DND-41 (cell line): ENCODE measurements at regions not wholly inside any gene's neighbourhood (a gene's known extent, or its start where the extent isn't known, plus 50 kb on each side); places are given as distances from the start of the nearest gene placed in this dataset.

ENCODE experiments used
- ATAC-seq: fragments of 200-7000 bp; cut with Tn5 transposase; 3 replicates; pipeline ENCODE4 v1.9.1; 2021; ENCODE audit warnings: low read depth; ENCODE audit not compliant: insufficient read depth
- DNase-seq: peaks from one replicate; pipeline ENCODE4 v3.0.0-alpha.2; 2020
- H2AFZ ChIP-seq: 2 replicates; pipeline ENCODE4 v1.6.0; 2012; ENCODE audit warnings: low read depth, low read length
- H3K27ac ChIP-seq: 2 replicates; pipeline ENCODE4 v1.5.1; 2012; ENCODE audit warnings: low read length, inconsistent platforms
- H3K27me3 ChIP-seq: fragments of 200-600 bp; sonication (generic); 2 replicates; pipeline ENCODE4 v1.6.0; 2012; ENCODE audit warnings: low read length, mild to moderate bottlenecking, inconsistent platforms; ENCODE audit not compliant: insufficient read depth, poor library complexity
- H3K36me3 ChIP-seq: 2 replicates; pipeline ENCODE4 v1.5.1; 2012; ENCODE audit warnings: low read length, inconsistent platforms; ENCODE audit not compliant: insufficient read depth
- H3K4me1 ChIP-seq: 2 replicates; pipeline ENCODE4 v1.5.1; 2012; ENCODE audit warnings: mild to moderate bottlenecking, low read length; ENCODE audit not compliant: insufficient read depth
- H3K4me2 ChIP-seq: 2 replicates; pipeline ENCODE4 v1.6.0; 2012; ENCODE audit warnings: mild to moderate bottlenecking, moderate library complexity, low read length, inconsistent platforms; ENCODE audit not compliant: insufficient read depth
- H3K4me3 ChIP-seq, 2 experiments: fragments of 200-600 bp in 1 of 2; shearing (Covaris generic) in 1 of 2; 2 replicates each; pipeline ENCODE4 v1.5.1; 2012 to 2016; ENCODE audit warnings: inconsistent platforms in 2 of 2, low read length in 2 of 2, mild to moderate bottlenecking in 2 of 2, low read depth in 1 of 2, moderate library complexity in 1 of 2
- H3K79me2 ChIP-seq: 2 replicates; pipeline ENCODE4 v1.6.0; 2012; ENCODE audit warnings: low read length, inconsistent platforms; ENCODE audit not compliant: insufficient read depth
- H3K9ac ChIP-seq: 2 replicates; pipeline ENCODE4 v1.6.0; 2012; ENCODE audit warnings: low read depth, mild to moderate bottlenecking, inconsistent platforms, low read length, moderate library complexity
- H3K9me3 ChIP-seq: 2 replicates; pipeline ENCODE4 v1.5.1; 2012; ENCODE audit warnings: low read length, moderate library complexity, mild to moderate bottlenecking, inconsistent platforms; ENCODE audit not compliant: insufficient read depth, severe bottlenecking
- H4K20me1 ChIP-seq: 2 replicates; pipeline ENCODE4 v1.6.0; 2012; ENCODE audit warnings: low read length; ENCODE audit not compliant: insufficient read depth
- EZH2 ChIP-seq: IDR thresholded peaks from 3 replicates; pipeline ENCODE4 v1.6.1; 2012; ENCODE audit warnings: borderline replicate concordance, low read depth, mild to moderate bottlenecking, moderate library complexity, low read length, inconsistent platforms; ENCODE audit not compliant: severe bottlenecking
- TF ChIP-seq, protein P1 (sequence below): IDR thresholded peaks from 2 replicates; pipeline ENCODE4 v1.5.1; 2012; ENCODE audit warnings: borderline replicate concordance, low read length, moderate library complexity, mild to moderate bottlenecking; ENCODE audit not compliant: poor library complexity, severe bottlenecking; ENCODE audit errors: extremely low read depth

DNA sequence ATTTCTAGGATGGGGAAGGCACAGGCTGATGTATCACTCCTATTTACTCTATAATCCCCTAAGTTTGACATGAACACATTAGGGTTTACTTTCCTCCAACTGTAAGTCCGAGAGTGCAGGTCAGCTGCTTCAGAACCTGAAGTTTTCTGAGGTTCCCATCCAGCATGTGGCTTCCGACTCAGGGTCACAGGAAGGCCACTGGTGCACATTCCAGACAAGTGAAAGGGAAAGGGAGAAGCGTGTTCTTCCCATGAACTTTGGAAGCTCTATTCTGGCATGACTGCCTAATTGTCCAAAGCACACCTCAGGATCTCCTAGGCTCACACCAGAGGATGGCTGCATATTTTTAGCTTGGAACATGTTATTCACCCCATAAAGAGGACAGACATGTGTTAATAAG lies 602.6 kb downstream of the SEMA5A start:
- Histone ChIP-seq H2AFZ (no peak overlapping the region), H4K20me1 (no peaks in the 10 kb centered on the region), H3K9me3 (peaks cover 21% of the 10 kb centered on the region), H3K36me3 (no peaks in the 10 kb centered on the region), H3K4me1 (no peaks in the 10 kb centered on the region), H3K27me3 (no peaks in the 10 kb centered on the region), H3K9ac (no peak overlapping the region), H3K4me3 (no peak overlapping the region), H3K4me2 (no peak overlapping the region), H3K27ac (no peak overlapping the region), H3K79me2 (no peaks in the 10 kb centered on the region)
- ATAC-seq: no peak
- TF ChIP-seq, protein P1, sequence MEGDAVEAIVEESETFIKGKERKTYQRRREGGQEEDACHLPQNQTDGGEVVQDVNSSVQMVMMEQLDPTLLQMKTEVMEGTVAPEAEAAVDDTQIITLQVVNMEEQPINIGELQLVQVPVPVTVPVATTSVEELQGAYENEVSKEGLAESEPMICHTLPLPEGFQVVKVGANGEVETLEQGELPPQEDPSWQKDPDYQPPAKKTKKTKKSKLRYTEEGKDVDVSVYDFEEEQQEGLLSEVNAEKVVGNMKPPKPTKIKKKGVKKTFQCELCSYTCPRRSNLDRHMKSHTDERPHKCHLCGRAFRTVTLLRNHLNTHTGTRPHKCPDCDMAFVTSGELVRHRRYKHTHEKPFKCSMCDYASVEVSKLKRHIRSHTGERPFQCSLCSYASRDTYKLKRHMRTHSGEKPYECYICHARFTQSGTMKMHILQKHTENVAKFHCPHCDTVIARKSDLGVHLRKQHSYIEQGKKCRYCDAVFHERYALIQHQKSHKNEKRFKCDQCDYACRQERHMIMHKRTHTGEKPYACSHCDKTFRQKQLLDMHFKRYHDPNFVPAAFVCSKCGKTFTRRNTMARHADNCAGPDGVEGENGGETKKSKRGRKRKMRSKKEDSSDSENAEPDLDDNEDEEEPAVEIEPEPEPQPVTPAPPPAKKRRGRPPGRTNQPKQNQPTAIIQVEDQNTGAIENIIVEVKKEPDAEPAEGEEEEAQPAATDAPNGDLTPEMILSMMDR: no peak
- no peak for TF ChIP-seq EZH2
- no peak for DNase-seq

DNA sequence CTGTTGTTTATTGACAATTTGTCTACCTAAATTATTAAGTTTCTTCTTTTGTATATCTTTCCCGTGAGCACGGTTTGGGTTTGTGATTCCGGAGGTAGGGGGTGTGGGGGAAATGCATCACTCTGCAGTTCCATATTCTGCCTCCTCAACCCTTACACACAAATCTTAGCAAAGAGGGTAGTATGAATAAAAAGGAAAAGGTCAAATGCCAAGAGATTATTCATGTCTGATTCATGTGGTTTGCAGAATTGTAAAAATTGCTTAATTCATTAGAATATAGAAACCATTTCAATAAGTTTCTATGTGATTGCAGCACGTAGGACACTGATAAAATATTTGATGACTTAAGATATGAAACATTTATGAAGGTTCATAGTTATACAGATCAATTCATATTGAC lies 601.9 kb downstream of the SEMA5A start:
- Histone ChIP-seq H2AFZ (no peak overlapping the region), H3K4me1 (no peaks in the 10 kb centered on the region), H3K79me2 (no peaks in the 10 kb centered on the region), H3K36me3 (no peaks in the 10 kb centered on the region), H3K9ac (no peak overlapping the region), H3K27ac (no peak overlapping the region), H3K9me3 (peaks cover 16% of the 10 kb centered on the region), H3K27me3 (no peaks in the 10 kb centered on the region), H3K4me3 (no peak overlapping the region), H3K4me2 (no peak overlapping the region), H4K20me1 (no peaks in the 10 kb centered on the region)
- DNase-seq (no peak), ATAC-seq (no peak)
- TF ChIP-seq, protein P1: no peak
- no peak for TF ChIP-seq EZH2

DNA sequence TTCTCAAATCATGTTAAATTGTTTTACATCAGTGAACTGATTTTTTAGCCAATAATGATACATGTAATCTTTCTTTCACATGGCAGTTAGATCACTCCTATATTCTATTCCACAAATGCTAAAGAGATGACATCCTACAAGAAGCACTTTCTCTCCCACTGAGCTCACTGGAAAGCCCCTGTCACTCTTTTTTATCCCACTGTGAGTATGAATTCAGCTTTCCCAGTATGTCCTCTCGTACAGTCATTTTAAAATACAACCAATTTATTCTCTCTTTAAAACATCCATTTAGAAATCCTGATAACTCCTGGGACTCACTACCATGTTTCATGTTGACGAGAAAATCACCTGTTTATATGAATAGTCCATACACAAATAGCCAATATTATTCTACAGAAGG lies 599.9 kb downstream of the SEMA5A start:
- no peak overlapping the region for H2AFZ ChIP-seq
- H3K9me3 ChIP-seq: peaks cover 15% of the 10 kb centered on the region
- H3K79me2 ChIP-seq: no peaks in the 10 kb centered on the region
- H3K36me3 ChIP-seq: no peaks in the 10 kb centered on the region; the same call in 1 of the 2 replicates
- no peak overlapping the region for H3K27ac ChIP-seq
- ATAC-seq (no peak), DNase-seq (no peak)
- peaks cover 18% of the 10 kb centered on the region for H3K4me1 ChIP-seq
- H3K4me3 ChIP-seq: no peak overlapping the region
- H3K27me3 ChIP-seq: no peaks in the 10 kb centered on the region
- H3K9ac ChIP-seq: no peak overlapping the region
- no peak for TF ChIP-seq EZH2
- TF ChIP-seq, protein P1: no peak
- no peaks in the 10 kb centered on the region for H4K20me1 ChIP-seq
- no peak overlapping the region for H3K4me2 ChIP-seq

DNA sequence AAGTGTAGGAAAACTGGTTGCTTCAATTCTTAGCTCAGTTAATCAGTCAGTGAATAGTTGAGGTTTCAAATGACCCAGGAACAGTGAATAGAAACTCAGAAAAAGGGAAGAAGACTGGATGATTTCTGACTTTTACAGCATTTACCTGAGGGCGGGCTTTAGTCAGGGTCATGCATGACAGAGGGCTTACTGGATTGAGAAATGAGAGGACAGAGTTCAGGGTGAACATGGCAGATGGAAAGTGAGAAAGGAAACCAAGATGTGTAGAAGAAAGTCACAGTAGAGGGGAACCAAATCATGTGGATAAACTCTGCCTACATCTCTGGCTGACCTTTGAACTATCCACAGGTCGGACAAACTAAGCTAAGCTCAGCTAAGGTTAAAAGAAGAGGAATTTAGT lies 596.0 kb downstream of the SEMA5A start:
- TF ChIP-seq, protein P1: no peak
- no peak for TF ChIP-seq EZH2
- no peaks in the 10 kb centered on the region for H3K27me3 ChIP-seq
- peaks cover 5% of the 10 kb centered on the region for H3K9me3 ChIP-seq
- no peak overlapping the region for H3K4me3 ChIP-seq
- peak overlapping the region; percentile 99 for H3K27ac ChIP-seq
- no peaks in the 10 kb centered on the region for H4K20me1 ChIP-seq
- H2AFZ ChIP-seq: peak overlapping the region; percentile 68
- H3K9ac ChIP-seq: no peak overlapping the region; the same call in 1 of the 2 replicates
- no peak overlapping the region; the same call in 1 of the 2 replicates for H3K4me2 ChIP-seq
- peaks cover 58% of the 10 kb centered on the region for H3K4me1 ChIP-seq
- no peaks in the 10 kb centered on the region; the same call in 1 of the 2 replicates for H3K36me3 ChIP-seq
- DNase-seq (no peak), ATAC-seq (no peak)
- no peaks in the 10 kb centered on the region for H3K79me2 ChIP-seq
